GM12864 (cell line): ENCODE measurements at regions not wholly inside any gene's neighbourhood (a gene's known extent, or its start where the extent isn't known, plus 50 kb on each side); places are given as distances from the start of the nearest gene placed in this dataset.

Experiments used
- DNase-seq: peaks from one replicate; pipeline ENCODE4 v3.0.0-alpha.2; 2011; ENCODE audit warnings: low read depth
- H3K4me3 ChIP-seq: 2 replicates; pipeline ENCODE4 v1.5.1; 2011; ENCODE audit warnings: mild to moderate bottlenecking, low read depth, low read length, control low read depth
- TF ChIP-seq, protein P1 (sequence below): IDR thresholded peaks from 2 replicates; pipeline ENCODE4 v1.5.1; 2011; ENCODE audit warnings: low read depth, mild to moderate bottlenecking, moderate library complexity, low read length, control low read depth, inconsistent platforms; ENCODE audit errors: missing control alignments

DNA sequence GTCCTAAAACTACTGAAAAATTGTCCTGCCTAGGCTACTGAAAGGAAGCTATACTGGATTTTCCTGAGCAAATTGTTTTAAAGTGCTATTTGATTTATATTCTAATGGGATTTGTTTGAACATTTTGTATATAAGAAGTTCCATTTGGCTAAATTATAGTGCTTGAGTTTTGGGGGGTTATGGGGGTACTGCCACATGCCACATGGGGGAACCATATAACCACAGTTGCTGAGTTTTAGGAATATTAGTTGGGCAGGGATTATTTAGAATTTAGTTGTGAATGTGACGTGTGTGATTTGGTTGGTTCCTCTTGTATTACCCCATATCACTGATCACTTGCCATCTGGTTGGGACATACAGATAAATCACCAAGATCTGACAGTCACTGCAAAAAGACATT, 224.5 kb upstream of the TAPT1 start:
- H3K4me3 ChIP-seq = no peak overlapping the region
- DNase-seq = no peak
- TF ChIP-seq, protein P1, sequence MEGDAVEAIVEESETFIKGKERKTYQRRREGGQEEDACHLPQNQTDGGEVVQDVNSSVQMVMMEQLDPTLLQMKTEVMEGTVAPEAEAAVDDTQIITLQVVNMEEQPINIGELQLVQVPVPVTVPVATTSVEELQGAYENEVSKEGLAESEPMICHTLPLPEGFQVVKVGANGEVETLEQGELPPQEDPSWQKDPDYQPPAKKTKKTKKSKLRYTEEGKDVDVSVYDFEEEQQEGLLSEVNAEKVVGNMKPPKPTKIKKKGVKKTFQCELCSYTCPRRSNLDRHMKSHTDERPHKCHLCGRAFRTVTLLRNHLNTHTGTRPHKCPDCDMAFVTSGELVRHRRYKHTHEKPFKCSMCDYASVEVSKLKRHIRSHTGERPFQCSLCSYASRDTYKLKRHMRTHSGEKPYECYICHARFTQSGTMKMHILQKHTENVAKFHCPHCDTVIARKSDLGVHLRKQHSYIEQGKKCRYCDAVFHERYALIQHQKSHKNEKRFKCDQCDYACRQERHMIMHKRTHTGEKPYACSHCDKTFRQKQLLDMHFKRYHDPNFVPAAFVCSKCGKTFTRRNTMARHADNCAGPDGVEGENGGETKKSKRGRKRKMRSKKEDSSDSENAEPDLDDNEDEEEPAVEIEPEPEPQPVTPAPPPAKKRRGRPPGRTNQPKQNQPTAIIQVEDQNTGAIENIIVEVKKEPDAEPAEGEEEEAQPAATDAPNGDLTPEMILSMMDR = no peak

DNA sequence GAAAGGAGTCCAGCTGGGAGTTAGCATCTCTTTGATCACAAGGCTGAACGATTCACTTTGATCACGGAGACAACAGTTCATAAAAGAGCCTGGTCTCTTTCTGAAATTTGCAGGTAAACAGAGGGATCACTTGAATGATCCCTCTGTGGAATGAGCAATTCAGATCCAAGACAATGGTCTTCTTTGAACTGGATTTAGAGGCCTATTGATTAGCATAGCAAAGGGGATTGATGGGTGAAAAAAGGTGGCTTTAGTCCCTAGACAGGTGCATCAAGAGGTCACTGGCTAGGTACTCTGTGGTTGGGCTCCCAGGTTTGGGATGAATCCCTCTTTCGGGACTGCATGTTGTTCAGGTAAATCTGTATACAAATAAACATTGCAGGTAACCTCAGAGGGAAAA, 223.8 kb upstream of the TAPT1 start:
- no peak overlapping the region for H3K4me3 ChIP-seq
- DNase-seq = no peak
- TF ChIP-seq, protein P1 = no peak

DNA sequence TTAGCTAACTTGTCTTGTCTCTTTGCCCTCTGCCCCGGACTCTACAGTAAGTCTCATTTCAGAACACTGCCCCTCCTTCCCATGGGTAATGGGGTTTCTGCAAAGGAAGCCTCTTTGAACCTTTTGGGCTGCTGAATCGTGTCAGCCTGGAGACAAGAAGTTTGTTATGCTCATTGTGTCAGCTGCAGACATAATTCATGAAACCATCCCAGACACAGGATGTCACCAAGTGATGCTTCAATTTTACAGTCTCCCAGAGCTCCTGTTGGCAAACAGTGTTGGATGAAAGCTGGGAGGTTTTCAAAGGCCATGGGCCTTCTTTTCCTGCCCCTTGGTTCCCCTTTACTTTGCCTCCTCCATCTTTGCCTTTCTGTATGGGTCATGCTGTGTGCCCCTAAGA, 223.1 kb upstream of the TAPT1 start:
- H3K4me3 ChIP-seq = no peak overlapping the region
- DNase-seq = no peak
- TF ChIP-seq, protein P1 = no peak

DNA sequence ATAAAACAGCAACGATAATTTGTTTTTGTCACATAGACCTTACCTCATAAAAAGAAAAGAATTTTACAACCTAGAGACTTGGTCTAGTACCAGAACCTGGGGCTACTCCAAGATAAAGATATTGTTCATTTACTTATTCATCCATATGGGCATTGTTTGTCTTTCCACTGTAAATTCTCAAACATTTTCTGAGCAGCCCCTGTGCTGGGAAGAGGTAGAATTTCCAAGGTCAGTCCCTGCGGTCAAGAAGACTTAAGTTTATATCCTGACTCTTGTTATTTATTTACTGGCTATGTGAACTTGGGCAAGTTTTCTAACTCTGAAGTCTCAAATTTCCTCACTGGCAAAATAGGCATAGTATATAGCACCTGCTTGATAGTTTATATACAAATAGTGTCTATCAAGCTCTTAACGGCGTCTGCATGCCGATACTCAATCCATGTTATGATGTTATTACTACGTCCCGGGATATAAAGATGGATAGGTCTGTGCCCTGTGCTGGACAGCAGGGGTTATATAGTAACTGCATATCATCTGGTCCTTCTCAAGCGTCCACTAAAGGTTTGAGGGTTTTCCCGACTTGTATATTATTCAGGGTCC, 222.1 kb upstream of the TAPT1 start:
- TF ChIP-seq, protein P1 = no peak
- no peak overlapping the region for H3K4me3 ChIP-seq
- no peak for DNase-seq

DNA sequence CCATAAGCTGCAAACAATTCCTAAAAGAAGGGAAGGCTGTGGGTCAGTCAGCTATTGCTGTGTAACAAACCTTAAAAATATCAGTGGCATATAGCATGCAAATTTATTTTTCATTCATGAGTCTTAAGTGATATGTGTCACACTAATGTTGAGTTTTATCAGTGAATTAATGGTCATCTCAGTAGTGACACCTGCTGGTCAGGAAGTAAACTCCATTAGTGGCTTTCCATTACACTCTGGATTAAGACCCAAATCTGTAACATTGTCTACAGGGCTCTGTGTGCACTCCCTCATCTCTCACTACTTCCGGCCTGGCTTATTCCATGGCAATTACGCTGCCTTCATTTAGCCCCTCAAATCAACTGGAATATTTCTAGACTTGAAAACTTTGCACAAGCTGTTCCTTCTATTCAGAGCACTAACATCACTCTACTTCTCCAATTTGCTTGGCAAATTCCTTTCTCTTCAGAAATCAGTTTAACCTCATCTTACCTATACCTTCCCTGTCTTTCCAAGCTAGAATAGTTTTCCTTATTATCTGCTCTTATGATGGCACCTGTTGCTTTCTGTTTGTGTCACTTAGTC, 217.3 kb upstream of the TAPT1 start:
- TF ChIP-seq, protein P1 = peak; percentile 57
- DNase-seq = peak; percentile 7
- H3K4me3 ChIP-seq = no peak overlapping the region

DNA sequence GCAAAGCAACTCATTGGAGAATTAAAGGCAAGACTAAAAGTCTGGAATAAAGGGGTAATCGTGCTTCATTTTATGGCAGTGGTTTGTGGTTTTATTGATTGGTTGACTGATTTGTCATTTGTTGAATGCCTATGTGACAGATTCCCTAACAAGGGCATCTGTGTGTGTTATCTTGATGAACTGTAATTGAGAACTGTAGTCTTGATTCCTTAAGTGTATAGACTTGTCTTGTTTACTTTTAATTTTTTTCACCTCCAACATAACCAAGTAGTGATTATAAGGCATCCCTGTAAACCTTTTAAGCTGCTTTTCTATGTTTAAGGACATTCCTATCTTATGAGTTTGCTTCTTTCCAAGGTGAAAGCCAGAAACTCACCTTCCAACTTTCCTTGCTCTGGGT, 216.0 kb upstream of the TAPT1 start:
- TF ChIP-seq, protein P1 = no peak
- no peak overlapping the region for H3K4me3 ChIP-seq
- no peak for DNase-seq

DNA sequence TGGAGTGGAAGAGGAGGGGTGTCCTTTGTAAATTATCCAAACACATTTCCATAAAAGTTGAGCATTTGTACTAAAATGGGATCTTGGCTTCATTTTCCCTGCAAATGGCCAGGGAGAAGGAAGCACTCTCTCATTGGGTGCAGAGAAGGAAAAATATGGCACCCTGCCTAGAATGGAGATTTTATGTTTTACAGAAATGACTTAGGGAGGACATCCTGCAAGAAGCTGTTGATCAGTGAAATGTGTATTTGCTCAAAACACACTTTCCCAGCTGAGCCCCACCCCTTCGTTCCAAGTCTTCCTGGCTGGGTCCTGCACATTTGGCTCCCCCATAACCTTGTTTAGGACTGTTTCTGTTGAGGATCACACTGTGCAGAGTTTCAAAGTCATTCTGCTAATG, 213.5 kb upstream of the TAPT1 start:
- no peak for DNase-seq
- TF ChIP-seq, protein P1 = no peak

More for the DNA sequence above, 213.5 kb upstream of the TAPT1 start:
- H3K4me3 ChIP-seq = no peak overlapping the region
